HepG2 (cell line): ENCODE measurements at regions not wholly inside any gene's neighbourhood (a gene's known extent, or its start where the extent isn't known, plus 50 kb on each side); places are given as distances from the start of the nearest gene placed in this dataset.

Experiments used
- AFF4 ChIP-seq: sonication (generic); formaldehyde crosslinking; IDR thresholded peaks from 2 replicates; pipeline ENCODE4 v1.4.0; 2020; ENCODE audit warnings: missing genetic modification reagents
- ATRX ChIP-seq: sonication (generic); formaldehyde crosslinking; IDR thresholded peaks from 2 replicates; pipeline ENCODE4 v1.4.0; 2020; ENCODE audit warnings: missing genetic modification reagents, borderline replicate concordance
- CSRNP1 ChIP-seq: sonication (generic); formaldehyde crosslinking; IDR thresholded peaks from 2 replicates; pipeline ENCODE4 v1.8.1; 2023; ENCODE audit warnings: mild to moderate bottlenecking, missing genetic modification reagents
- DBP ChIP-seq: sonication (generic); formaldehyde crosslinking; IDR thresholded peaks from 2 replicates; pipeline ENCODE4 v1.4.0; 2020; ENCODE audit warnings: missing genetic modification reagents; ENCODE audit errors: not compliant biosample characterization
- DRAP1 ChIP-seq: IDR thresholded peaks from 2 replicates; pipeline ENCODE4 v1.6.1; 2016; ENCODE audit warnings: missing genetic modification reagents, missing compliant biosample characterization
- ELF3 ChIP-seq: IDR thresholded peaks from 2 replicates; pipeline ENCODE4 v1.6.1; 2016; ENCODE audit warnings: missing genetic modification reagents, missing compliant biosample characterization
- HNF1B ChIP-seq: sonication (generic); formaldehyde crosslinking; IDR thresholded peaks from 2 replicates; pipeline ENCODE4 v1.5.1; 2020; ENCODE audit warnings: mild to moderate bottlenecking, moderate library complexity, missing genetic modification reagents
- NCOR1 ChIP-seq: fragments of 200-600 bp; sonication (generic); IDR thresholded peaks from 2 replicates; pipeline ENCODE4 v1.7.0; 2017; ENCODE audit warnings: antibody characterized with exemption, low read length, borderline replicate concordance
- SETDB1 ChIP-seq: sonication (generic); formaldehyde crosslinking; IDR thresholded peaks from 2 replicates; pipeline ENCODE4 v1.5.1; 2020; ENCODE audit warnings: missing genetic modification reagents, mild to moderate bottlenecking, borderline replicate concordance
- ZBTB1 ChIP-seq: sonication (generic); formaldehyde crosslinking; IDR thresholded peaks from 2 replicates; pipeline ENCODE4 v1.4.0; 2020; ENCODE audit warnings: missing genetic modification reagents, borderline replicate concordance
- ZFYVE20 ChIP-seq: sonication (generic); formaldehyde crosslinking; IDR thresholded peaks from 2 replicates; pipeline ENCODE4 v1.8.0; 2023; ENCODE audit warnings: low read depth, mild to moderate bottlenecking, moderate library complexity, missing genetic modification reagents, borderline replicate concordance
- ZHX1 ChIP-seq: sonication (generic); formaldehyde crosslinking; IDR thresholded peaks from 2 replicates; pipeline ENCODE4 v1.8.1; 2022; ENCODE audit warnings: low read depth, mild to moderate bottlenecking, missing genetic modification reagents
- ZNF431 ChIP-seq: sonication (generic); formaldehyde crosslinking; IDR thresholded peaks from 2 replicates; pipeline ENCODE4 v1.9.0; 2022; ENCODE audit warnings: missing genetic modification reagents, low read depth, mild to moderate bottlenecking, borderline replicate concordance
- ZNF446 ChIP-seq: sonication (generic); formaldehyde crosslinking; IDR thresholded peaks from 2 replicates; pipeline ENCODE4 v1.5.0; 2020; ENCODE audit warnings: mild to moderate bottlenecking, missing genetic modification reagents
- ZNF577 ChIP-seq: sonication (generic); formaldehyde crosslinking; IDR thresholded peaks from 2 replicates; pipeline ENCODE4 v1.4.0; 2020; ENCODE audit warnings: mild to moderate bottlenecking, low read depth, missing genetic modification reagents, borderline replicate concordance
- ZNF788 ChIP-seq: sonication (generic); formaldehyde crosslinking; IDR thresholded peaks from 2 replicates; pipeline ENCODE4 v1.5.0; 2020; ENCODE audit warnings: mild to moderate bottlenecking, missing genetic modification reagents, borderline replicate concordance

- TF ChIP-seq ZHX1 (CRISPR knock-in tag) (no peak), CSRNP1 (CRISPR knock-in tag) (no peak), SETDB1 (CRISPR knock-in tag) (no peak), ZFYVE20 (CRISPR knock-in tag) (no peak), ZBTB1 (no peak), ZNF788 (no peak), NCOR1 (no peak), ZNF431 (CRISPR knock-in tag) (no peak), ZNF577 (CRISPR knock-in tag) (no peak), ELF3 (CRISPR knock-in tag) (no peak), DBP (CRISPR knock-in tag) (no peak), ATRX (CRISPR knock-in tag) (no peak), DRAP1 (no peak), ZNF446 (CRISPR knock-in tag) (no peak), AFF4 (CRISPR knock-in tag) (no peak), HNF1B (CRISPR knock-in tag) (no peak)
Measured at GRCh38 chr1:93734999-93735398, 53.4 kb upstream of the BCAR3 start (continued).
